Cardiac muscle cell (in vitro differentiated cells and primary cell): ENCODE measurements at regions not wholly inside any gene's neighbourhood (a gene's known extent, or its start where the extent isn't known, plus 50 kb on each side); places are given as distances from the start of the nearest gene placed in this dataset.

Experiments
- DNase-seq, 2 donors: peaks; one replicate each; pipeline versions ENCODE4 v3.0.0 to v3.0.0-alpha.2; 2010 to 2017; ENCODE audit warnings: low read depth in 1 of 2, low spot score in 1 of 2
- H3K27ac ChIP-seq: fragments of 200-600 bp; sonication (generic); 2 replicates; pipeline ENCODE4 v1.5.1; 2016
- H3K27me3 ChIP-seq: fragments of 200-600 bp; sonication (generic); 2 replicates; pipeline ENCODE4 v1.6.0; 2016; ENCODE audit warnings: control low read depth
- H3K36me3 ChIP-seq: fragments of 200-600 bp; sonication (generic); 2 replicates; pipeline ENCODE4 v1.5.1; 2016; ENCODE audit warnings: control low read depth
- H3K4me1 ChIP-seq: fragments of 200-600 bp; sonication (generic); 2 replicates; pipeline ENCODE4 v1.8.1; 2017; ENCODE audit warnings: low read depth, mild to moderate bottlenecking, mixed run types
- H3K4me3 ChIP-seq: fragments of 200-600 bp; sonication (generic); 2 replicates; pipeline ENCODE4 v1.5.1; 2016; ENCODE audit warnings: mild to moderate bottlenecking
- H3K9me3 ChIP-seq: fragments of 200-600 bp; sonication (generic); 2 replicates; pipeline ENCODE4 v1.5.1; 2017; ENCODE audit warnings: low read depth, mild to moderate bottlenecking, control low read depth
- TF ChIP-seq, protein P1 (sequence below): IDR thresholded peaks from 2 replicates; pipeline ENCODE4 v1.5.1; 2012; ENCODE audit warnings: low read depth, mild to moderate bottlenecking, low read length

GRCh38 chr5:71977311-71977710 lies 130.0 kb upstream of the MAP1B start:
- Histone ChIP-seq H3K9me3 (no peaks in the 10 kb centered on the region), H3K27me3 (no peaks in the 10 kb centered on the region), H3K4me3 (no peak overlapping the region), H3K27ac (no peak overlapping the region), H3K4me1 (peaks cover 12% of the 10 kb centered on the region), H3K36me3 (no peaks in the 10 kb centered on the region)
- DNase-seq, result no peak
- TF ChIP-seq, protein P1, sequence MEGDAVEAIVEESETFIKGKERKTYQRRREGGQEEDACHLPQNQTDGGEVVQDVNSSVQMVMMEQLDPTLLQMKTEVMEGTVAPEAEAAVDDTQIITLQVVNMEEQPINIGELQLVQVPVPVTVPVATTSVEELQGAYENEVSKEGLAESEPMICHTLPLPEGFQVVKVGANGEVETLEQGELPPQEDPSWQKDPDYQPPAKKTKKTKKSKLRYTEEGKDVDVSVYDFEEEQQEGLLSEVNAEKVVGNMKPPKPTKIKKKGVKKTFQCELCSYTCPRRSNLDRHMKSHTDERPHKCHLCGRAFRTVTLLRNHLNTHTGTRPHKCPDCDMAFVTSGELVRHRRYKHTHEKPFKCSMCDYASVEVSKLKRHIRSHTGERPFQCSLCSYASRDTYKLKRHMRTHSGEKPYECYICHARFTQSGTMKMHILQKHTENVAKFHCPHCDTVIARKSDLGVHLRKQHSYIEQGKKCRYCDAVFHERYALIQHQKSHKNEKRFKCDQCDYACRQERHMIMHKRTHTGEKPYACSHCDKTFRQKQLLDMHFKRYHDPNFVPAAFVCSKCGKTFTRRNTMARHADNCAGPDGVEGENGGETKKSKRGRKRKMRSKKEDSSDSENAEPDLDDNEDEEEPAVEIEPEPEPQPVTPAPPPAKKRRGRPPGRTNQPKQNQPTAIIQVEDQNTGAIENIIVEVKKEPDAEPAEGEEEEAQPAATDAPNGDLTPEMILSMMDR, result no peak

DNA sequence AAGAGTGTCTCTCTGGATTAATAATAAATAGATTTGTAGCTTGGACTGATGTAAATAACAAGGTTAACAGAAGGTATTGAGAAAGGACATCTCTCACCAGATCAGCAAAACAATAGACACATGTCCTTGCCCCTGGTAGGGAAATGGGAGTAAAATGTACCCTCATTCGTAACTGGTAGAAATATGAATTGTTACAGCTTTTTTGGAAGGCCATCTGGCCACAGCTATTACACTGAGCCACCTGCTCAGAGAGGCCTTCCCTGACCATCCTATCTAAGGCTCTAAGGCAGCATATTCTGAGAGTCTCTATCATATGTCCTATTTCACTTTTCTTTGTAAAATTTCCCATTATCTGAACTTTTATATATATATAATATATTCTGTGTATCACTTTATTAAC lies 129.1 kb upstream of the MAP1B start:
- Histone ChIP-seq H3K4me1 (peaks cover 11% of the 10 kb centered on the region), H3K36me3 (no peaks in the 10 kb centered on the region), H3K4me3 (no peak overlapping the region), H3K27me3 (no peaks in the 10 kb centered on the region), H3K9me3 (no peaks in the 10 kb centered on the region), H3K27ac (no peak overlapping the region)
- TF ChIP-seq, protein P1, result no peak
- DNase-seq, result no peak

- Histone ChIP-seq H3K27me3 (no peaks in the 10 kb centered on the region), H3K27ac (no peak overlapping the region), H3K9me3 (no peaks in the 10 kb centered on the region), H3K4me3 (no peak overlapping the region), H3K4me1 (no peaks in the 10 kb centered on the region), H3K36me3 (no peaks in the 10 kb centered on the region)
- TF ChIP-seq, protein P1, result no peak
- no peak for DNase-seq
These were observed 124.4 kb upstream of the MAP1B start for GRCh38 chr5:71982717-71983395.

DNA sequence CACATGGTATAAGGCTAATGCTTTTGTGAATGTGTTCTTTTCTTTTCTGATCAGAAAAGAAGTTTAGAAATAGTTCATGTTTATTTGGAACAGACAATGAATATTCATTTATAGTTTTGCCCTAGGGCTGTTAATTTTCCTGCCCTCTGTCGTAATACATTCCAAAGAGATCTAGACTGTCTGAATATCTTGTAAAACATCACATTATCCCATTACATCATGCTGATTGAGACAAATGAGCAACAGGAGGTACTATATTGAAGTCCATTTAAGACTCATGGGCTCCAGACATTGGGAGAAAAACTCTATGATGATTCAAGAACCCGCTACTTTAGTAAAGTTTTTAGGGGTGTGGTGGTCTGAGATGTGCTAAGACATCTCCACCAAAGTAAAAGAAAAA lies 121.2 kb upstream of the MAP1B start:
- no peak for DNase-seq

GRCh38 chr5:71988808-71989207 lies 118.5 kb upstream of the MAP1B start:
- Histone ChIP-seq H3K4me3 (no peak overlapping the region), H3K4me1 (no peaks in the 10 kb centered on the region), H3K9me3 (no peaks in the 10 kb centered on the region), H3K27me3 (no peaks in the 10 kb centered on the region), H3K36me3 (no peaks in the 10 kb centered on the region), H3K27ac (no peak overlapping the region)
- no peak for DNase-seq
- TF ChIP-seq, protein P1, result no peak

More for the DNA sequence above, 121.2 kb upstream of the MAP1B start:
- Histone ChIP-seq H3K9me3 (no peaks in the 10 kb centered on the region), H3K27me3 (no peaks in the 10 kb centered on the region), H3K27ac (no peak overlapping the region), H3K4me3 (no peak overlapping the region), H3K4me1 (no peaks in the 10 kb centered on the region), H3K36me3 (no peaks in the 10 kb centered on the region)
- TF ChIP-seq, protein P1, result no peak

- TF ChIP-seq, protein P1, result no peak
- DNase-seq, result no peak
- no peaks in the 10 kb centered on the region for H3K4me1 ChIP-seq
- no peak overlapping the region for H3K27ac ChIP-seq
- no peaks in the 10 kb centered on the region for H3K9me3 ChIP-seq
- no peak overlapping the region for H3K4me3 ChIP-seq
- no peaks in the 10 kb centered on the region for H3K36me3 ChIP-seq
- H3K27me3 ChIP-seq, result no peaks in the 10 kb centered on the region
These were observed 113.7 kb upstream of the MAP1B start for GRCh38 chr5:71993600-71993999.
